ENCODE measurements at regions not wholly inside any gene's neighbourhood (a gene's known extent, or its start where the extent isn't known, plus 50 kb on each side); places are given as distances from the start of the nearest gene placed in this dataset.

DNA sequence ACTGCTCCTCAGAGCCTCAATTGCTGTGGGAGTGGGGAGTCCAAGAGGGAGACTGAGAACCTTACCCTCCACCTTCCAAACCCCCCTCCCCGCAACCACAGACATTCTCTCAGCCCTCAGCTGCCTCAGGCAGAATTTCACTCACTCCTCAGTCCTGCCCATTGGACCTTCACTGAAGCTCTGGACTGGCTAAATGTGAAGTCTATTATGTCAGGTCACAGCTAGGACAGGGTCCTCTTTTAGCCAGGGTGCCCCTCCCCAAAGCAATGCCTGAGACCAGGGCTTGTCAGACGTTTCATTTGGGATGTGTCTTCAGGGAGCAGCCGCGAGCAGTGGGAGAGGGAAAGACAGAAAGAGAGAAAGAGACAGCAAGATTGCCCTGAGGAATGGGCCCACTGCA is 199.3 kb upstream of the CCDC68 start:
- Histone ChIP-seq H4K20me1 (ENCODE audit: insufficient read depth, low read length) (no peaks in the 10 kb centered on the region), H2AFZ (ENCODE audit: insufficient read depth, low read depth, low read length, poor library complexity, severe bottlenecking) (no peak overlapping the region), H3K9me3 (replicated peaks in 1 of 2; ENCODE audit: control insufficient read depth in 1 of 2, insufficient read depth in 1 of 2, low read length in 2 of 2) (peaks cover 0 to 9% of the 10 kb centered on the region in 2 donors), H3K4me2 (replicated peaks; ENCODE audit: extremely low read depth, low read length, poor library complexity, severe bottlenecking) (no peak overlapping the region), H3K27ac (ENCODE audit: low read depth in 1 of 2, low read length in 2 of 2) (no peak overlapping the region), H3K36me3 (replicated peaks in 1 of 2; ENCODE audit: control insufficient read depth in 1 of 2, insufficient read depth in 2 of 2, low read length in 2 of 2) (no peaks in the 10 kb centered on the region), H3K79me2 (ENCODE audit: insufficient read depth, low read length) (no peaks in the 10 kb centered on the region), H3K27me3 (ENCODE audit: control insufficient read depth in 2 of 2, insufficient read depth in 2 of 2, low read length in 2 of 2) (no peaks in the 10 kb centered on the region), H3K4me1 (ENCODE audit: control insufficient read depth in 1 of 2, insufficient read depth in 2 of 2, low read length in 2 of 2) (no peaks in the 10 kb centered on the region), H3K9ac (ENCODE audit: insufficient read depth, low read length, poor library complexity, severe bottlenecking) (no peak overlapping the region), H3K4me3 (replicated peaks in 1 of 3; ENCODE audit: low read depth in 2 of 3, low read length in 3 of 3) (no peak overlapping the region)
- 80% methylated on average over 1 of the region's 4 CpGs for WGBS (ENCODE audit: insufficient coverage)
- intact Hi-C loops (cut with micrococcal nuclease) = no loop called here
- Mint-ChIP-seq H3K4me3 (no peak overlapping the region), H3K27me3 (ENCODE audit: low read depth in 3 of 3) (peaks cover 0 to 6% (median 2%) of the 10 kb centered on the region in 3 donors), H3K9me3 (peaks cover 4 to 11% (median 9%) of the 10 kb centered on the region in 7 donors), H3K27ac (no peak overlapping the region), H3K4me1 (no peaks in the 10 kb centered on the region), H3K36me3 (no peaks in the 10 kb centered on the region)
- no peak for DNase-seq
- TF ChIP-seq, protein P1, sequence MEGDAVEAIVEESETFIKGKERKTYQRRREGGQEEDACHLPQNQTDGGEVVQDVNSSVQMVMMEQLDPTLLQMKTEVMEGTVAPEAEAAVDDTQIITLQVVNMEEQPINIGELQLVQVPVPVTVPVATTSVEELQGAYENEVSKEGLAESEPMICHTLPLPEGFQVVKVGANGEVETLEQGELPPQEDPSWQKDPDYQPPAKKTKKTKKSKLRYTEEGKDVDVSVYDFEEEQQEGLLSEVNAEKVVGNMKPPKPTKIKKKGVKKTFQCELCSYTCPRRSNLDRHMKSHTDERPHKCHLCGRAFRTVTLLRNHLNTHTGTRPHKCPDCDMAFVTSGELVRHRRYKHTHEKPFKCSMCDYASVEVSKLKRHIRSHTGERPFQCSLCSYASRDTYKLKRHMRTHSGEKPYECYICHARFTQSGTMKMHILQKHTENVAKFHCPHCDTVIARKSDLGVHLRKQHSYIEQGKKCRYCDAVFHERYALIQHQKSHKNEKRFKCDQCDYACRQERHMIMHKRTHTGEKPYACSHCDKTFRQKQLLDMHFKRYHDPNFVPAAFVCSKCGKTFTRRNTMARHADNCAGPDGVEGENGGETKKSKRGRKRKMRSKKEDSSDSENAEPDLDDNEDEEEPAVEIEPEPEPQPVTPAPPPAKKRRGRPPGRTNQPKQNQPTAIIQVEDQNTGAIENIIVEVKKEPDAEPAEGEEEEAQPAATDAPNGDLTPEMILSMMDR (IDR thresholded peaks at IDR 0.05) = no peak

GRCh38 chr18:55153346-55153745 is 194.1 kb upstream of the CCDC68 start:
- no peaks in the 10 kb centered on the region for H3K9me3 ChIP-seq (replicated peaks in 1 of 2; ENCODE audit: control insufficient read depth in 1 of 2, insufficient read depth in 1 of 2, low read length in 2 of 2)
- no peak overlapping the region for H3K4me3 ChIP-seq (replicated peaks in 1 of 3; ENCODE audit: low read depth in 2 of 3, low read length in 3 of 3)
- H3K4me1 ChIP-seq (ENCODE audit: control insufficient read depth in 1 of 2, insufficient read depth in 2 of 2, low read length in 2 of 2) = no peaks in the 10 kb centered on the region
- no peaks in the 10 kb centered on the region for H3K79me2 ChIP-seq (ENCODE audit: insufficient read depth, low read length)
- H3K27ac ChIP-seq (ENCODE audit: low read depth in 1 of 2, low read length in 2 of 2) = no peak overlapping the region
- peaks cover 2 to 11% (median 6%) of the 10 kb centered on the region in 7 donors for H3K9me3 Mint-ChIP-seq
- peaks cover 0 to 4% (median 2%) of the 10 kb centered on the region in 3 donors for H3K27me3 Mint-ChIP-seq (ENCODE audit: low read depth in 3 of 3)
- H2AFZ ChIP-seq (ENCODE audit: insufficient read depth, low read depth, low read length, poor library complexity, severe bottlenecking) = no peak overlapping the region
- DNase-seq = no peak
- H3K27ac Mint-ChIP-seq = no peak overlapping the region
- no peak overlapping the region for H3K9ac ChIP-seq (ENCODE audit: insufficient read depth, low read length, poor library complexity, severe bottlenecking)
- TF ChIP-seq, protein P1 (IDR thresholded peaks at IDR 0.05) = no peak
- H3K4me2 ChIP-seq (replicated peaks; ENCODE audit: extremely low read depth, low read length, poor library complexity, severe bottlenecking) = no peak overlapping the region
- no peaks in the 10 kb centered on the region for H3K4me1 Mint-ChIP-seq
- H3K4me3 Mint-ChIP-seq = no peak overlapping the region
- H4K20me1 ChIP-seq (ENCODE audit: insufficient read depth, low read length) = no peaks in the 10 kb centered on the region
- 100% methylated on average over 1 of the region's 2 CpGs for whole genome bisulfite sequencing (ENCODE audit: insufficient coverage)
- intact Hi-C loops (cut with micrococcal nuclease) = no loop called here
- no peaks in the 10 kb centered on the region for H3K27me3 ChIP-seq (ENCODE audit: control insufficient read depth in 2 of 2, insufficient read depth in 2 of 2, low read length in 2 of 2)
- H3K36me3 Mint-ChIP-seq = no peaks in the 10 kb centered on the region
- no peaks in the 10 kb centered on the region for H3K36me3 ChIP-seq (replicated peaks in 1 of 2; ENCODE audit: control insufficient read depth in 1 of 2, insufficient read depth in 2 of 2, low read length in 2 of 2)

Data from CD14-positive monocyte (primary cell).